Midbrain (tissue), 1 donor: ENCODE measurements at regions not wholly inside any gene's neighbourhood (a gene's known extent, or its start where the extent isn't known, plus 50 kb on each side); places are given as distances from the start of the nearest gene placed in this dataset.
"Not testable (repeated sequence)": the region's sequence is repeated elsewhere in the genome, so short reads cannot be mapped to it uniquely, and the experiment has no call there.

Experiments used
- DNase-seq: peaks from one replicate; lab custom pipeline; 2025; lab: John Stamatoyannopoulos, UW

GRCh38 chr3:816605-817004 is 276.2 kb upstream of the CNTN6 start:
- DNase-seq = no peak

GRCh38 chr3:834679-835078 is 258.1 kb upstream of the CNTN6 start:
- no peak for DNase-seq

GRCh38 chr3:835096-835495 is 257.7 kb upstream of the CNTN6 start:
- DNase-seq = no peak

GRCh38 chr3:839981-840380 is 252.8 kb upstream of the CNTN6 start:
- DNase-seq = no peak

- DNase-seq = no peak
Measured at GRCh38 chr3:851098-851790, 241.6 kb upstream of the CNTN6 start.

- no peak for DNase-seq
Measured at GRCh38 chr3:852033-852432, 240.8 kb upstream of the CNTN6 start.

GRCh38 chr3:853489-853888 is 239.3 kb upstream of the CNTN6 start:
- DNase-seq = no peak

GRCh38 chr3:859135-859534 is 233.7 kb upstream of the CNTN6 start:
- DNase-seq = no peak

- DNase-seq = no peak
Measured at GRCh38 chr3:861721-862120, 231.1 kb upstream of the CNTN6 start.

GRCh38 chr3:869269-869668 is 223.6 kb upstream of the CNTN6 start:
- DNase-seq = no peak

GRCh38 chr3:869734-870133 is 223.1 kb upstream of the CNTN6 start:
- no peak for DNase-seq

GRCh38 chr3:871651-872050 is 221.2 kb upstream of the CNTN6 start:
- DNase-seq = no peak

- DNase-seq = no peak
Measured at GRCh38 chr3:877001-877400, 215.8 kb upstream of the CNTN6 start.

GRCh38 chr3:878746-879145 is 214.1 kb upstream of the CNTN6 start:
- no peak for DNase-seq

- no peak for DNase-seq
Measured at GRCh38 chr3:880371-880770, 212.5 kb upstream of the CNTN6 start.

GRCh38 chr3:882533-882932 is 210.3 kb upstream of the CNTN6 start:
- DNase-seq = no peak

GRCh38 chr3:901953-902778 is 190.7 kb upstream of the CNTN6 start:
- DNase-seq = no peak

- DNase-seq = no peak
Measured at GRCh38 chr3:905217-905616, 187.6 kb upstream of the CNTN6 start.

GRCh38 chr3:906739-907138 is 186.1 kb upstream of the CNTN6 start:
- no peak for DNase-seq

- no peak for DNase-seq
Measured at GRCh38 chr3:908839-909238, 184.0 kb upstream of the CNTN6 start.

- not testable (repeated sequence) for DNase-seq
Measured at GRCh38 chr3:912717-913116, 180.1 kb upstream of the CNTN6 start.

- DNase-seq = no peak
Measured at GRCh38 chr3:923161-923910, 169.5 kb upstream of the CNTN6 start.

GRCh38 chr3:930866-931265 is 162.0 kb upstream of the CNTN6 start:
- DNase-seq = no peak
